K562 (cell line): ENCODE measurements at regions not wholly inside any gene's neighbourhood (a gene's known extent, or its start where the extent isn't known, plus 50 kb on each side); places are given as distances from the start of the nearest gene placed in this dataset.

Source experiments
- CEBPB ChIP-seq: fragments of 450-650 bp; IDR thresholded peaks from 2 replicates; pipeline ENCODE4 v1.6.1; 2016; ENCODE audit warnings: missing genetic modification characterization, missing compliant biosample characterization
- TF ChIP-seq, protein P1 (sequence below), 3 experiments: IDR thresholded peaks in 2 of 3; conservative IDR thresholded peaks in 1 of 3; 2 replicates each; pipeline ENCODE4 v1.5.1; 2011 to 2012; ENCODE audit warnings: low read length in 3 of 3, mild to moderate bottlenecking in 3 of 3, control low read depth in 2 of 3, improper control_type of control experiment in 1 of 3, inconsistent platforms in 1 of 3, low read depth in 1 of 3, mixed read lengths in 1 of 3, moderate library complexity in 1 of 3; ENCODE audit not compliant: insufficient read depth in 2 of 3

GRCh38 chr6:169939554-169940164 lies 188.2 kb downstream of the ERMARD start:
- no peak for TF ChIP-seq CEBPB (tag)
- TF ChIP-seq, protein P1, sequence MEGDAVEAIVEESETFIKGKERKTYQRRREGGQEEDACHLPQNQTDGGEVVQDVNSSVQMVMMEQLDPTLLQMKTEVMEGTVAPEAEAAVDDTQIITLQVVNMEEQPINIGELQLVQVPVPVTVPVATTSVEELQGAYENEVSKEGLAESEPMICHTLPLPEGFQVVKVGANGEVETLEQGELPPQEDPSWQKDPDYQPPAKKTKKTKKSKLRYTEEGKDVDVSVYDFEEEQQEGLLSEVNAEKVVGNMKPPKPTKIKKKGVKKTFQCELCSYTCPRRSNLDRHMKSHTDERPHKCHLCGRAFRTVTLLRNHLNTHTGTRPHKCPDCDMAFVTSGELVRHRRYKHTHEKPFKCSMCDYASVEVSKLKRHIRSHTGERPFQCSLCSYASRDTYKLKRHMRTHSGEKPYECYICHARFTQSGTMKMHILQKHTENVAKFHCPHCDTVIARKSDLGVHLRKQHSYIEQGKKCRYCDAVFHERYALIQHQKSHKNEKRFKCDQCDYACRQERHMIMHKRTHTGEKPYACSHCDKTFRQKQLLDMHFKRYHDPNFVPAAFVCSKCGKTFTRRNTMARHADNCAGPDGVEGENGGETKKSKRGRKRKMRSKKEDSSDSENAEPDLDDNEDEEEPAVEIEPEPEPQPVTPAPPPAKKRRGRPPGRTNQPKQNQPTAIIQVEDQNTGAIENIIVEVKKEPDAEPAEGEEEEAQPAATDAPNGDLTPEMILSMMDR (IDR thresholded peaks at IDR 0.05 in 2 of 3, conservative IDR thresholded peaks at IDR 0.05 in 1 of 3; ENCODE audit: insufficient read depth in 2 of 3, low read depth in 1 of 3, low read length in 3 of 3), result no peak
